Superior temporal gyrus (tissue), 1 donor: ENCODE measurements at regions not wholly inside any gene's neighbourhood (a gene's known extent, or its start where the extent isn't known, plus 50 kb on each side); places are given as distances from the start of the nearest gene placed in this dataset.

Experiments used
- DNase-seq: peaks from one replicate; pipeline ENCODE4 v3.0.0-alpha.2; 2016; ENCODE audit errors: extremely low spot score

DNA sequence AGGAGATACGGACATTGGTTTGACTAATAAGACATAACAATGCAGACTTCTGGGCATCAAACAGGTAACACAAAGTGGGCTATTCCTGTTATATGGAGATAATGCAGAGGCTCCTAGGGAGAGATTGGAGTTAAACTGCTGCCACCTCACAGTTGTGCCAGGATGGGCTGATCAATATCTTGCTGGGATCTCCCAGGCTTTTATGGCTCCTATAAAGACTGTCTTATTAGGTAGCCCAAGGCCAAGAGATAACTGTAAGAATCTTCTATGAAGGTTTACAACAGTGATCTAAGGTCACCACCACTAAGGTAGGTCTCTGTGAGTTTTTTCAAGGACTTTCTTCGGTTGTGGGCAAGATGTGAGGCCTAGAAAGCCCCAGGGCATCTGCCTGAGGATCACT lies 345.8 kb downstream of the KLF5 start:
- no peak for DNase-seq

- no peak for DNase-seq
These were observed 344.7 kb downstream of the KLF5 start for GRCh38 chr13:73403355-73404120.

DNA sequence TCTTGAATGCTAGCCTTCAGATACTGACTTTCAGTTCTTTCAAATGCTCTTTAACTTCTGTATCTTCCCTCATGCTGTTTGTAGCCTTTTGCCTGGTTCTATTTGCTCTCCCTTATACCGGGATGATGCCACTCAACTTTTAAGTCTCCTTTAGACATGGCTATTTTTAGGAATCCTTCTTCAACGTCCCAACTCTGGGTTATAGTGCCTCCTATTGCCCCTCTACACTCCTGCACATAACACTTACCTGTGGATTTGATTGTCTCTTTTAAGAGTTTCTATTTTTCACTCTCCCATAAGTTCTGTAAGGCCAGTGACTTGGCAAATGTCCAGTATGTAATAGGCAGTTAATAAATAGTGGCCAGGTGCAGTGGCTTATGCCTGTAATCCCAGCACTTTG lies 343.0 kb downstream of the KLF5 start:
- no peak for DNase-seq

DNA sequence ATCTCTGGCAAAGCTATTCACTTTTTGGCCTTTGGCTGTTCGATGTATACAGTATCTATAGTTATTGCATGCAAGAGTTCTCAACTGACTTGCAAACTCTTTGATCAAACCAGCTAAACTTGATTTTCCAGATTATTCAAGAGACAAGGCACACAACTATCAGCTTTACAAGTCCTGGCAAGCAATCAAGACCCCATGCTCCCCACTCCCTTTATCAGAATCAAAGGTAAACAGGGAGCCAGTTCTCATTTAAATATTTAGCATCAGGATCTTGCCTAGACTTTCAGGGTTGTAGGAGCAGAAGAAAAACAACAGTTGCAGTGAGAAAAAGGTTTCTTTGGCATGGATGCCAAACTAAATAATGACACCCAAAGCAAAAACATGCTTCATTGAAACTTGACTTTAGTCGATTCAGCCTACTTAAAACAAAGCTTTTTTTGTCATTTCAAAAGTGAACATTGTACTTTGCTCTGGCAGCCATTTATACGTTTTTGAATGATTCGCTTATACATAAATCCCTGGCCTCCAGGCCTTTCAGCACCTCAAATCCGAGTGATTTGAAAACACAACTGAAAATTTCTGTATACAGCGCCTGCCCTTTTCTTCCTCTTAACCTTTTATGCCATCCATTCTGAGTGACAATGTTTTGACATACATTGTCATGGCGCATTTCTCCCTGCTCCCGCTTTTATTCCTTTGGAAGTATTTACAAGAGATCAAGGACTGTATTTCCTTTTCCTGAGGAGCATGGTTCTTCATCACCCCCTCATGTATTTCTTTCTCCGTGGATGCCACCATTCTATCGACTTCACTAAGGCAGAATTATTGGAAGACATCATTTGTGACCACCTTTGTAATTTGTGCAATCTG lies 340.8 kb downstream of the KLF5 start:
- no peak for DNase-seq

GRCh38 chr13:73397496-73398305 lies 338.9 kb downstream of the KLF5 start:
- no peak for DNase-seq

GRCh38 chr13:73394066-73394465 lies 335.3 kb downstream of the KLF5 start:
- no peak for DNase-seq

GRCh38 chr13:73390100-73390499 lies 331.3 kb downstream of the KLF5 start:
- no peak for DNase-seq

DNA sequence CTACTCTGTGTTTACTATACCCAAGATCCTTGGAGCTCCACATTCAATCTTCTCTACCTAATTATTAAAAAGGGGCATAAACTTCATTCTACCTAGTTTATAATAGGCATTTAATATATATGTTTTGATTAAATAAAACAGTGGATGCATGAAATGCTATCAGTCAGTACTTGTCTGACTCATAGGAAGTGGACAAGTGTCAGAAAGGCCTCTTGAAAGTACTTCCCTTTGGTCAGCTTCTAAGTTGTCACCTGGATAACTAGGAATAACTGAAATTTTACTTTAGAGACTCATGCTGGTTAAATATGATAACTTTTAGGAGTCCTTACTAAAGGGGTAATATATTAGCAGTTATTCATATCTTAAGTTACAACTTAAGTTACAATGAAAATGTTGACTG lies 329.8 kb downstream of the KLF5 start:
- no peak for DNase-seq

DNA sequence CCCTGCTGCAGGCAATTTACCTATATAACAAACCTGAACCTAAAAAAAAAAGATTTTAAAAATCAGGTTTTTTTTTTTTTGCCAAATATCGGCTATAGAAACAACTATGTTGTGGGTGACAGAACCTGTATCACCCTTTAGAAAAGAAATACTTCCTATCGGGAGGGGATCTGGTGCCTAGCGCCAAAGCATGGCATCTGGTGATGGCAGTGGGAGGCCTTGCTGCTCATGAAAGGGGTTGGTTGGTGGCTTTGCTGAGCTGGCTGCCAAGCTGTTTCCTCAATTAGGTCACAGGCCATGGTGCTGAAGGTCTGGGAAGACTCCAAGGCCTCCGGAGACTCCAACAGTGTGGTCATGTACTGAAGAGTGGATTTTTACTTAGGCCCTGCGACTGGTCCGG lies 328.5 kb downstream of the KLF5 start:
- DNase-seq = no peak

GRCh38 chr13:73385848-73386247 lies 327.0 kb downstream of the KLF5 start:
- DNase-seq = no peak

DNA sequence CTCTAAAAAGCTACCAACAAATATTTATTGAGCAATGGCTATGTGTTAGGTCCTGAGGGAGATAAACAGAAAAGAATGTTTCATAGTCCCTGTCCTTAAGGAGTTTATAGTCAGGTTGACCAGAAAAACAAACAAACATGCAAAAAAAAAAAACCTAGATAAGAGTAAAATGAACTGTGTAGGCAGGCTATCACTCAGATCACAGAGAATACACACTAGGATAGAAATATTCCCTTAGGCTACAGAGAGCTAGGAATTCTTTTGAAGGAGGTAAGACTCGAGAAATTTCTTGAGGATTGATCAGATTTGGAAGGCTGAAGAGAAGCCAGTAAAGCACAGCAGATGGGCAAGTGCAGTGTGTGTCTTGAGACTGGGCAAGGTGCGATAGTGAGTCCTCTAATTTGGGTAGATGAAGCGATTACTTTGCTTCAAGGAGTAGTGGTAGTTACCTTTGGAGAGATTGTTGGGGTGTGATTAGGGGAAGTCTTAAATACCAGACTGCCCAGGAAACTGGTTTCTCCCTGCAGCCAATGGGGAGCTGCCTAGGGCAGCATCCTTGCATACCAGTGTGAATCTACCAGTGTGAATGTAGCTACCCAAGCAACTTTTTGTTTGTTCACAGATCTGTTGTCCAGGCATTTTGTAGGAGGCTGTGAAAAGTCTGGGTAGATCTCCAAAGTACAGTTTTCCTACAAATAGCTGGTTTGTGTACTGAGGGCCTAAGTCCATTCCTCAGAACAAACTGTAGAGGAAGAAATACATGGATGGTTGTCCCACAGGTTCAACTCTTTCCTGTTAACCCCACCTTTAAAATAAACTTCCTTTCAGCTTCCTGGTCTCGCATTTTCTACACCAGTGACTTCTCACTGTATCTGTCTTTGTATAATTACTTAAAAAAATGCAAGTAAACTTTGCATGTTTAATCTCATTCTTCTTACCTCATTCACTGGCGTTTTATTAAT lies 314.1 kb downstream of the KLF5 start:
- no peak for DNase-seq

DNA sequence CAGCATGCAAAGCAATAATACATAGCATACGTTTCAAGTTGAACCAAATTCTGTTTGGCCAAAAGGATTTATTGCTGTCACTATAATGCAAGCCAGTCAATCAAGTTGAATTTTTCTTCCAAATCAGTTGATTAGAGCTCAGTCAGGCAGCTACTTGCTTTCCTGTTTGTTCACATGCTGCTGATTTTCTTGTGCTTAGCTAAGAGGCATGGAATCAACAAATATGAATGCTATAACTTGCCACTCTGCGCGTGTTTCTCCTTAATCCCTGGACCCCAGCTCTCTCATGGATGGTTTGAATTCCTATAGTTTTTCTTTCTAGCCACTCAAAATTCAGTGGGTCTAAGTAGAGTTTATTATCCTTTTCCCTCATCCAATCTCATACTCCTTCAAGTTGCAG lies 311.3 kb downstream of the KLF5 start:
- no peak for DNase-seq

DNA sequence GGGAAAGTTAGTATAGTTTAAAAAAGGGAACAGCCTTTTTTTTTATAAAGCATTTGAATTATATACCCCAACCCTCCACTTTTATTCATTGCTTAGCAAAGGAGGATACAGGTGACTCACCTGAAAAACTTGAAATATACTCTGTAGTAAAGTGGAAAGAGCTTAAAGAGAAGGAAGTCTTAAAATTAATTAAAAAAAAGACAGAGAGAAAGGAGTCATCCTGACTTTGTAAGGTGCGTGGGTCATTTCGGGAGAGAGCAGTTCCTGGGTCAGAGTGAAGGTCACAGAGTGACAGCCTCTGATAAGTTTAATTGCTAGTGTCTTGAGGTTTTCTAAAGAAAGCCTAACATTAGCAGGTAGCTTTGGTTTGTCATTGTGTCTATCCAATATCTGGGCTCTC lies 310.3 kb downstream of the KLF5 start:
- no peak for DNase-seq

GRCh38 chr13:73368608-73369007 lies 309.8 kb downstream of the KLF5 start:
- DNase-seq = no peak

- no peak for DNase-seq
These were observed 309.1 kb downstream of the KLF5 start for GRCh38 chr13:73367886-73368285.

- DNase-seq = no peak
These were observed 307.4 kb downstream of the KLF5 start for GRCh38 chr13:73366241-73366640.

DNA sequence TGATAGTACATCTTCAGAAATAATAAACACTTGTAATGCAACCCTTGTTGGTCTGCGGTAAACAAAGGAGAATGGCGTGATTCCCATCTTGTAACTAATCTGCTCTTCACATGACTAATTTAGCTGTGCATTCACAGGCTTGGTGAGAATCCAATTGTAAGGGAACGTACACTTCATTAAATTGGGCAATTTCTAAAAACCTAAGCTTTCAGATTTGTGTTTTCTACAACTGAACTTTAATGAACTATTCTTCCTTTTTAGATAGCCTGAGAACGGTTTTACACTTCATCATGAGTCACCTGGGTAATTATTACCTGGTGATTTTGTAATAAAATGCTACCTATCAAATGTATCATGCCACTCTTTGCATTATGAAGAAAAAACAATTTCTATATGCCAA lies 306.9 kb downstream of the KLF5 start:
- DNase-seq = no peak

DNA sequence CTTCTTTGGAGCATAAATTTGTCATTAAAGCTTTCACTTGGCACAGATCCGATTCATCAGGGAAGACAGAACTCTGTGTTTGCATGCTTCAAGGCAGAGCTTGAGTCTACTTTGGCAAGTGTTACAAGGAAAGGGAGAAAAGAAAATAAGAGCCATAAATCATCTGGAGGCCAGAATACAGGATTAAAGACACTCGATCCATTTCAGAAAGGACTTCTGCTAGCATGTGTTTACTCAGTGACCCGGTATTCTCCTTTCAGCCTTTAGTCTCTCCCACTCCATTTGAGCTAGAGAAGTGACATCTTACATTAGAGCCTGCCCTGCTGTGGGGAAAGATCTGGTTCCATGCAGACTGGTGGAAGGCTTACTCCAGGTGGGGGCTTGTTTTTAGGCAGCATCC lies 306.4 kb downstream of the KLF5 start:
- no peak for DNase-seq

GRCh38 chr13:73364736-73365135 lies 305.9 kb downstream of the KLF5 start:
- DNase-seq = no peak

DNA sequence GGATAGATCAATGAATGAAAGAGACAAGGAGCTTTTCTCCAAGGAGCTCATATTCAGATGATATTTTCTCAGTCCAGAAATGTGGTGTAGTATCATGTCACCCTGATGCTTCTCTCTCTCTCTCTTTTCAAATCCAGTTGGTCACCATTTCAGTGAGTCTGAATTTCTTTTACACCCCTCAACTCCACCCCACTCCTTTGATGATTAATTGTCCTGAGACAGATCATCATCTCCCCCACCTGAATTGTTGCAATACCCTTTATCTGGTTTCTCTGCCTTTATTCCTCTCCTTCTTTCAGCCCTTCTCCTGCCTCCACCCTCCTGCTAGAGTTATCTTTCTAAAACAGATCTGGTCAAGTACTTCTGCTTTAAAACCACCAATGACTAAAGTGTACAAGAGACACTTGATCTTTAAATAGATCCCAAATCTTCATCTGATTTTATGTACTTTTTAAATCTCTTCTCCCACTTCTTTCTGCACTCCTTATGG lies 299.8 kb downstream of the KLF5 start:
- no peak for DNase-seq

DNA sequence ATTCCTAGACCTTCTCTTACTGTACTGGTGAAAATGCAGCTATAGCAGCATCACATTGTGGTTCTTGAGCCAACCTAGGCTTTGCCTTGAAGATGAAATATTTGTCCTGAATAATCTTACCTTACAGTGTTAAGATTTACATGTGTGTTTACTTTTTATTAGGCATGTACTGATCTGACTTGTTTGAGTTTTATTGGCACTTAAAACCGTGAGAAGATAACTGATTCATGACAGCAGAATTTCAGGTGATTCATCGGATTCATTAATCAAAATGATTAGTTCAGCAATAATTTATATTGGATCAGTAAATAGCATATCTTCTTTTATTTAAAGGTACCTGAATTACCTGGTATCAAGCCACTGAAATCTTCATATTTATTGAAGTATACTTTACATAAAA lies 296.3 kb downstream of the KLF5 start:
- DNase-seq = no peak
